Left kidney (tissue), 1 donor: ENCODE measurements at regions not wholly inside any gene's neighbourhood (a gene's known extent, or its start where the extent isn't known, plus 50 kb on each side); places are given as distances from the start of the nearest gene placed in this dataset.
"Not testable (repeated sequence)": the region's sequence is repeated elsewhere in the genome, so short reads cannot be mapped to it uniquely, and the experiment has no call there.

Experiments
- DNase-seq: peaks from one replicate; pipeline ENCODE4 v3.0.0-alpha.2; 2013

GRCh38 chr4:149120331-149121022, 678.3 kb upstream of the NR3C2 start:
- no peak for DNase-seq

DNA sequence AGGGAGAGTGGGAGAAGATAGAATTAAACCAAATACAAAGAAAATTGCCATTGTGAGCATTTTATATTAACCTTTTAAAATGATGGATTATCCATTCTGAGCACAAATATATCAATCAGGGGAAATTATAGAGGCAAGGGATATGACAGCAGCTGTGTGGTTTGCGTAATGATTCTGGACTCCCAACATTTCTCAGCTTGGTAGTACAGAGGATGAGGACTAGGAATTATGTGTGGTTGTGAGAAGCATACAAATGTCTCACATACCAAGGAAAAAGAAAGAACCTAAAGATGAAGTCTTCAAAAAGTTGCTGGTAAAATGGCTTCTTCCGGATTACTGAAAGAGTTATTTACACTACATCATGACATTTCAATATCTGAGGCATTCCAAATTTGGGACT, 674.6 kb upstream of the NR3C2 start:
- DNase-seq, result no peak

- no peak for DNase-seq
These were observed 671.7 kb upstream of the NR3C2 start for GRCh38 chr4:149113804-149114430.

DNA sequence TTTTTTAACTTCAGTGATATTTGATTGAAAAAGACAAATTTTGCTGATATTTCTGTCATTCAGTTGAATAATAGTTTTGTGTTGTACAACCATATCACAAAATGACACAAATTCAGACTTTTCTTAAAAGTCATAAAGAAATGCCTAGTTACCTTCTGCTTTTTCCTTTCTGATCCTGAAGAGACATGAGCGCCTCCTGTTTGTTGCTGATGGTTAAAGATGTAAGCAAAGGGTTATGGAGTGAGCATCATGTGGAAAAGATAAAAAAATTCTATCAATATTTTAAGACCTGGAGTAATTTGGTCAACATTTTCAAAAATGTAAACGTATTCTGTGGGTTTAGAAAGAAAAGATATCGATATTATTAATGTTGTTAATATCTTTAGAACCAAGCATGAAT, 669.9 kb upstream of the NR3C2 start:
- no peak for DNase-seq

DNA sequence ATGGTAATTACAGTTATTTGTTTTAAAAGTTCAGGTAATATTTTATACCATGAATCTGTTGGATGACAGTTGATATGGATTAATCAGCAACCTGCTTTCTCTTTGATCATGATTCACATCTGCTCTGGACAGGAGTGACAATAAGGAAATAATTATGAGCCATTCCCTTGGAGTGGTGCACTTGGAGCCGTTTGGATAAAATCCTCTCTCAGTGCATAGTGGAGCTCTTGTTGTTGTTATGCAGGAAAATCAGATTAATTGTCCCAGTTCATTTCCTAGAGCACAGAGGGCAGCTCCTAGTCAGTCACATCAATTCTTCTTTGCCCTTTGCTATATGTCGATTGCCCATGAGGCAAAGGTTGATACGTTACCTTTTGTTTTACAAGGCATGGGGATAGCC, 668.3 kb upstream of the NR3C2 start:
- no peak for DNase-seq

- DNase-seq, result no peak
These were observed 666.4 kb upstream of the NR3C2 start for GRCh38 chr4:149108626-149109025.

DNA sequence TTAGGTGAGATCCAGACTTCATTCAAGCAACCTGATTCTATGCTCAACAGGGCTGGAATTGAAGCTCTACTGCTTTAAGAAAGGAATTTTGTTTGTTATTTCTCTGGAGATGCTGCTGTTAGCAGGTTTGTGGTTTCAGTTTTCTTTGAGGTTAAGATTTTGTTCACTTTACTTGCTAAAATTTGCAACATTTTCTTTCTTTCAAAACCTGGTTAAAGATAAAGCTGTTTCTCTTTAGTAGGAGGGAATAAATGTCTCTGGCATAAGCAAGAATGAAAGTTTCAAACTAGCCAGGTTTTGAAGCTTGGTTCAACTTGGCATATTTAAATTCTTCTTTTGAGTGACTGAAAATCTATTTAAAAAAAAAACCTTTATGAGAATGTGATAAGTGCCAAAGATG, 660.6 kb upstream of the NR3C2 start:
- DNase-seq, result no peak

GRCh38 chr4:149101649-149102048, 659.4 kb upstream of the NR3C2 start:
- DNase-seq, result no peak

DNA sequence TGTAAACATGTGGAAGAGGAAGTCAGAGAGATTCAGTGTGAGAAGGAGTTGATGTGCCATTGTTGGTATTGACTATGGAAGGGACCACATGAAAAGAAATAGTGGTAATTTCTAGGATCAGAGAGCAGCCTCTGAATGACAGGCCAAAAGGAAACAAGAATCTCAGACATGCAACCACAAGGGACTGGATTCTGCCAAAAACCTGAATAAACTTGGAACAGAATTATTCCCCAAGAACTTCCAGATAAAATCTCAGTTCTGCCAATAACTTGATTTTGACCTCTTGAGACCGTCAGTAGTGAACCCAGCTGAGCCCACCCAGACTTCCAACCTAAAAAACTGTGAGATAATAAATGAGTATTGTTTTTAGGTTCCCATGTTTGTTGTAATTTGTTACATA, 653.6 kb upstream of the NR3C2 start:
- no peak for DNase-seq

GRCh38 chr4:149095001-149095400, 652.8 kb upstream of the NR3C2 start:
- no peak for DNase-seq

DNA sequence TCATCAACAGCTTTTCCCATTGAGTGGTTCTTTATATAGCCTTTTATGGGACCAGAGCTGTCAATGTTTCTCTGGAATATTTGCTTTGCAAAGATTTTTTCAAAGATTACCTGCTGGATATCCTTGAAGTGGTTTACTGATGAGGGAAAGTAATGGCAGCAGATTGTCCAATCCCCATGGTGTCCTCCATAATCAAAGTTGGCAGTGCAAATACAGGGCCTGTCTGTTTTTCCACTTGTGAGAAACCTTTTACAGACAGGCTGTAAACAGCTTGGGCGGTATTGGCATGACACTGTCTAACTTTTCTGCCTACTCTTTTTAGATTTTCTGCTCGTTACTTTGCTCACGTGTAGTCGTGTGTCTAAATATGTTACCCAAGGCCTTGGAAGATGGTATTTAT, 641.9 kb upstream of the NR3C2 start:
- no peak for DNase-seq

- DNase-seq, result no peak
These were observed 635.0 kb upstream of the NR3C2 start for GRCh38 chr4:149077181-149077580.

DNA sequence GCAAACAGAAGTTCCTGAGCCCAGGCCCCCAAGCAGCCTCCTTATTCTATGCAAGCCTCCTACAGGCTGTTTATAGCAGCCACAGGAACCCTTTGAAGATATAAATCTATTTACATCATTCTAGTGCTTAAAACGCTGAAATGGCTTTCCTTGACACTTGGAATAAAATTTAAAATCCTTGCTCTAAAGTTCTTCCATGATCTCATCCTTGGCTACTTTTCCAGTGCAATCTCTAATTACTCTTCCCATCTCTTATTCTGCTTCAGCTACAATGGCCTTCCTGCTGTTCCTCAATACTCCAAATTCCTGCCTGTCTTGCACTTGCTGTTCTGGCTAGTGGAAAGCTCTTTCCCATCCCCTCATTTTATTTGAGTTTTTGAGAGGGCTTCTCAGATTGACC, 634.2 kb upstream of the NR3C2 start:
- DNase-seq, result no peak

GRCh38 chr4:149072384-149072783, 630.2 kb upstream of the NR3C2 start:
- no peak for DNase-seq

DNA sequence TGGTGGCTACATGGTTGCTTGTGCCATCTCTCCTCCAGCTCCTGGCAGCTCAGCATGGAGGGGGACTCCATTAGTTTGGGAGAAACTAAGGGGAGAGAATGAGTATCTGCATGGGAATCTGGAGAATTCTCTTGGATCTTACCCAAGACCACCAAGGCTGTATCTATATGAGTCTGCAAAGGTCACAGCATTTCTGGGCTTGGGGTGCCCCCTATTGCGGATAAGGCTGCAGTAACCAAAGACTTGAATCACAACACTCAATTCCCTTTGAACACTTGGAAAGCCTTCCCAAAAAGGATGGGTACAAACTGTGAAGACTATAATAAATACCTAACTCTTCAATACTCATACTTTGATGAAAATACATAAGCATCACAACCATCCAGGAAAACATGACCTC, 623.5 kb upstream of the NR3C2 start:
- DNase-seq, result no peak

DNA sequence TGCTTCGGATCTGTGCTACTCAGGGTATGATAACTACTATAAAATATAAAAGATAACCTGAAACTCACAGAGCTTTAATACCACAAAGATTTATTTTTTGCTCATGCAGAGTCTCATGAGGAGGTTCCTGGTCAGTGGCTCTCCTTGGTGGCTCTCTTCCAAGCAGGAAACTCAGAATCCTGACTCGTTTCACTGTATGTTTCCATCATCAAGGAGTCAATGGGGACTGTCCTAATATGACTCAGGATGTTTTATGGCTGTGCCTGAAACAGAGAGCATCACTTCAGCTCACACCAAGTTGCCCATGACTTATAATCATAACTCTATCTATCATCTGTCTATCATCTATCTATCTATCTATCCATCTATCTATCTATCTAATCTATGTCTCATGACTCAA, 620.8 kb upstream of the NR3C2 start:
- no peak for DNase-seq

DNA sequence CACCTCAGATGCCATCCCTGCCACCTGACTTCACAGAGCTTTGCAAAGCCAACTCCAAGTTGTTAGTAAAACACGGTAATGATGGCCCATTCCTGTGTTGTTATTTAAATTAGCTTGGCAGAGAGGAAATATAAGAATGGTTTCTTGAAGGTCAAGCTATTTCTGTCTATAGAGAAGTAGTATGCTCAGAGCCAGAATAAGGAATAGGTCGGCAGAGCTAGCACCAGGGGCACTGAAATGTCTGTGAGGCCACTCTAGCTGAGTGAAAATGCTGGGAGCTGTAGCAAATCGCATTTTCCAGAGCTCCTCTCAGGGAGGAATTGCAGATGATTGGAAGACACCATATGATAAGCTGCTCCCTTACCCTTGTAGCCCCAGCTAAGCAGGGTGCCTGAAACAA, 615.4 kb upstream of the NR3C2 start:
- DNase-seq, result no peak

- DNase-seq, result peak; percentile 24
These were observed 614.4 kb upstream of the NR3C2 start for GRCh38 chr4:149056615-149057014.

DNA sequence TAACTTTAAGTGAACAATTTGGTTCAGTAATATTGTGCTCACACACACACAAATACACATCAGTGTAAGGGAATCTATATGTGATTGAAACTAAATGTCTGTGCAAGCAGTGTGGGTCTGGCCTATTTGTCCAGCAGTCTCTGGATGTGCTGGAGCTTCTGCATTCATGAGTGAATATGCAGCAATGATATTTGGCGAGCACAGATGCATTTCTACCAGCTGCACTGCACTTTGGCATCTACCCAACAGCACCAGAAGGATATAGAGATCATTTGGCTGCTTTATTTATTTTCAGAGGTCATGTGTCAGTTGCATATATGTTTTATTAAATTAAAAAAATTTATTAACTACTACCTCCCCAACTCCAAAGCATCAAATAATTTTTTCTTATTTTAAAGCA, 613.4 kb upstream of the NR3C2 start:
- no peak for DNase-seq

DNA sequence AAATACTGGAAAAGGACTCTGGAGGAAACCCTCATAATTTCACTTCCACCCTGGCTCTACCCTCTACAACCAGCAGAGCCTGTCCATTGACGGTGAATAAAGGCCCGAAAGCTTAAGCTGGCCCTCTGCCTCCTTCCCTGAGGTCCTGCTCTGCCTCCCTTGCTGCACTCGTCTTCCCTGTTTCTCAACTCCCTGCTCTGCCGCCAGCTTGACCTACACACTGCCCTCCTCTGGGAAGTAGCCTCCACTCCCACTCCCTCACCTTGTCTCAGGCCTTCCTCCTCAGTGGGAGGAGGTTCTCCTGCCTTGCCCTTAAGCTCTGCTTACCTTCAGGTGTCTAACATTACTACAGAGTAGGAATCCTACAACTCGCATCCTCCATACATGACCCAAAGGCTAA, 608.6 kb upstream of the NR3C2 start:
- DNase-seq, result no peak

- DNase-seq, result no peak
These were observed 606.4 kb upstream of the NR3C2 start for GRCh38 chr4:149048451-149049143.

DNA sequence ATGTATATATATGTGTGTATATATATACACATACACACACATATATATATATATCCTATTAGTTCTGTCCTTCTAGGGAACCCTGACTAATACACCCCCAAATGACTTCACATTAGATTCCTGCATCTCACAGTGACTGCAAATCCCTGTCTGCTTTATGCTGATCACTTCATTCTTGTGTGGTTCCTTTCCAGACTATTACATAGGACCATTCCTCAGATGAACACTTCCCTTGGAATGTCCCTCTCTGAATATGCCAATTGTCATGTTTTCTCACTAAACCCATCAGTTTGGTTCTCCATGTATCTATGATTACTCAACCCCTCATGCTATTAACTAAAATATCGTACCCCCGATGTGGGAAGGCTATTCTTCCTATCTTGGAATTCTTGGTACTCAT, 605.2 kb upstream of the NR3C2 start:
- no peak for DNase-seq

DNA sequence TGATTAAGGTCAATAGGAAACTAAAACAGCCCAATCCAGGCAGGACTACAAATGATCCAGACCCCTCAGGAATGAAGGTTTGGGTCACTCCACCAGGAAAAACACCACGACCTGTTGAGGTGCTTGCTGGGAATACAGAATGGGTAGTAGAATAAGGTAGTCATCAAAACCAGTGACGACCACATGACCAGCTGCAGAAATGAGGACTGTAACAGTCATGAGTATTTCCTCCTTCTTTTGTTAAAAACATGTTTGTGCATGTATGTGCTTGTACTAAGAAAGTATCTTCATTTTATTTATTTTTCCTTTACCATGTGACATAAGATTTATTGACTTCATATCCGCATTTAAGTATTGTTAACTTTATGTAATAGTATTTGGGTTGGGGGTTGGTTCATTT, 603.5 kb upstream of the NR3C2 start:
- DNase-seq, result no peak

- not testable (repeated sequence) for DNase-seq
These were observed 597.6 kb upstream of the NR3C2 start for GRCh38 chr4:149039786-149040185.
